OCI-LY1 (cell line): ENCODE measurements at regions not wholly inside any gene's neighbourhood (a gene's known extent, or its start where the extent isn't known, plus 50 kb on each side); places are given as distances from the start of the nearest gene placed in this dataset.

Experiments
- H2AFZ ChIP-seq: fragments of 200-600 bp; sonication (generic), shearing (Covaris generic); 2 replicates; pipeline ENCODE4 v1.6.0; 2014; ENCODE audit warnings: antibody characterized with exemption, mild to moderate bottlenecking, low read length
- H3F3A ChIP-seq: fragments of 200-600 bp; sonication (generic), shearing (Covaris generic); 2 replicates; pipeline ENCODE4 v1.6.0; 2014; ENCODE audit warnings: mild to moderate bottlenecking, antibody characterized with exemption, low read length, moderate library complexity; ENCODE audit not compliant: insufficient read depth
- H3K27ac ChIP-seq: fragments of 200-600 bp; sonication (generic); 2 replicates; pipeline ENCODE4 v1.5.1; 2014; ENCODE audit warnings: low read length, mixed run types, mild to moderate bottlenecking, low read depth; ENCODE audit not compliant: poor library complexity, severe bottlenecking
- H3K27me3 ChIP-seq: fragments of 200-600 bp; sonication (generic); 2 replicates; pipeline ENCODE4 v1.6.0; 2014; ENCODE audit warnings: antibody characterized with exemption, mild to moderate bottlenecking, low read length, moderate library complexity; ENCODE audit not compliant: insufficient read depth
- H3K36me3 ChIP-seq: fragments of 200-600 bp; sonication (generic); 2 replicates; pipeline ENCODE4 v1.6.1; 2014; ENCODE audit warnings: mild to moderate bottlenecking, antibody characterized with exemption, low read length, moderate library complexity, mixed read lengths; ENCODE audit not compliant: insufficient read depth
- H3K4me1 ChIP-seq: fragments of 200-600 bp; sonication (generic); 2 replicates; pipeline ENCODE4 v1.5.1; 2014; ENCODE audit warnings: mild to moderate bottlenecking, low read length, moderate library complexity; ENCODE audit not compliant: insufficient read depth, severe bottlenecking
- H3K4me2 ChIP-seq: fragments of 200-600 bp; sonication (generic), shearing (Covaris generic); 2 replicates; pipeline ENCODE4 v1.6.1; 2014; ENCODE audit warnings: low read length
- H3K4me3 ChIP-seq: fragments of 200-600 bp; sonication (generic); 2 replicates; pipeline ENCODE4 v1.5.1; 2014; ENCODE audit warnings: low read length, low read depth, mild to moderate bottlenecking, mixed read lengths; ENCODE audit not compliant: poor library complexity, severe bottlenecking
- H3K79me2 ChIP-seq: fragments of 200-600 bp; shearing (Covaris generic); 2 replicates; pipeline ENCODE4 v1.6.1; 2016; ENCODE audit warnings: mixed run types, low read length, mixed read lengths; ENCODE audit not compliant: insufficient read depth
- H3K9ac ChIP-seq: fragments of 200-600 bp; sonication (generic), shearing (Covaris generic); 2 replicates; pipeline ENCODE4 v1.6.1; 2014; ENCODE audit warnings: mild to moderate bottlenecking, low read length, mixed read lengths
- H3K9me2 ChIP-seq: fragments of 200-600 bp; sonication (generic), shearing (Covaris generic); 2 replicates; pipeline ENCODE4 v1.6.1; 2014; ENCODE audit warnings: low read depth, mild to moderate bottlenecking, low read length, mixed read lengths
- H3K9me3 ChIP-seq: fragments of 200-600 bp; shearing (Covaris generic); 2 replicates; pipeline ENCODE4 v1.6.1; 2014; ENCODE audit warnings: low read length, mixed read lengths
- H4K20me1 ChIP-seq: fragments of 200-600 bp; sonication (generic), shearing (Covaris generic); 2 replicates; pipeline ENCODE4 v1.6.0; 2016; ENCODE audit warnings: mild to moderate bottlenecking, low read length; ENCODE audit not compliant: insufficient read depth
- EZH2 ChIP-seq: fragments of 200-600 bp; sonication (generic), shearing (Covaris generic); IDR thresholded peaks from 2 replicates; pipeline ENCODE4 v1.8.0; 2017; ENCODE audit warnings: borderline replicate concordance, mixed run types, mild to moderate bottlenecking, antibody characterized with exemption, low read length, moderate library complexity, mixed read lengths
- TF ChIP-seq, protein P1 (sequence below): fragments of 200-600 bp; sonication (generic), shearing (Covaris generic); IDR thresholded peaks from 2 replicates; pipeline ENCODE4 v1.5.1; 2017; ENCODE audit warnings: mild to moderate bottlenecking, antibody characterized with exemption, low read length, moderate library complexity, mixed read lengths

DNA sequence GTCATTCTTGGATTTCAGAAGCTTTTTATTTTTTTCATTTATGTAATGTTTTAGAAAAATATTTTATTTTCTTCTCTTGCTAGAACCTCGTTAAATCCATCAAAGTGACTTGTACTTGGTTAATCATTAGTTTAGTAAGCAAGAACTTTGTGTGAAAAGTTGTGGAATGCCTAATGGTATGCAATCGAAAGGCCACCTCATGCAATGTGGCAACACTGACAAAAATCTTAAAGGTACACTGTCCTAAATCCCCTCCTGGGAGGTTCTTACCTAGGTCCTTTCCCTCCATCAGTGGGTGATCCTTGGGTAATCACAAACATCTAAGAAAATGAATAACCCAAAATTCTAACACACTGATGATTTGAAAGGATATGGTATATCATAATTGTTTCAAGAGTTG lies 304.2 kb downstream of the DNAH5 start:
- H3K4me2 ChIP-seq: no peak overlapping the region
- no peaks in the 10 kb centered on the region for H3K9me2 ChIP-seq
- no peak overlapping the region for H3K4me3 ChIP-seq
- no peak overlapping the region for H3K9ac ChIP-seq
- H3K79me2 ChIP-seq: no peaks in the 10 kb centered on the region
- no peaks in the 10 kb centered on the region for H3K36me3 ChIP-seq
- no peaks in the 10 kb centered on the region for H4K20me1 ChIP-seq
- no peaks in the 10 kb centered on the region for H3K9me3 ChIP-seq
- no peak overlapping the region for H2AFZ ChIP-seq
- H3K27me3 ChIP-seq: no peaks in the 10 kb centered on the region
- H3K27ac ChIP-seq: no peak overlapping the region
- TF ChIP-seq, protein P1, sequence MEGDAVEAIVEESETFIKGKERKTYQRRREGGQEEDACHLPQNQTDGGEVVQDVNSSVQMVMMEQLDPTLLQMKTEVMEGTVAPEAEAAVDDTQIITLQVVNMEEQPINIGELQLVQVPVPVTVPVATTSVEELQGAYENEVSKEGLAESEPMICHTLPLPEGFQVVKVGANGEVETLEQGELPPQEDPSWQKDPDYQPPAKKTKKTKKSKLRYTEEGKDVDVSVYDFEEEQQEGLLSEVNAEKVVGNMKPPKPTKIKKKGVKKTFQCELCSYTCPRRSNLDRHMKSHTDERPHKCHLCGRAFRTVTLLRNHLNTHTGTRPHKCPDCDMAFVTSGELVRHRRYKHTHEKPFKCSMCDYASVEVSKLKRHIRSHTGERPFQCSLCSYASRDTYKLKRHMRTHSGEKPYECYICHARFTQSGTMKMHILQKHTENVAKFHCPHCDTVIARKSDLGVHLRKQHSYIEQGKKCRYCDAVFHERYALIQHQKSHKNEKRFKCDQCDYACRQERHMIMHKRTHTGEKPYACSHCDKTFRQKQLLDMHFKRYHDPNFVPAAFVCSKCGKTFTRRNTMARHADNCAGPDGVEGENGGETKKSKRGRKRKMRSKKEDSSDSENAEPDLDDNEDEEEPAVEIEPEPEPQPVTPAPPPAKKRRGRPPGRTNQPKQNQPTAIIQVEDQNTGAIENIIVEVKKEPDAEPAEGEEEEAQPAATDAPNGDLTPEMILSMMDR: no peak
- TF ChIP-seq EZH2: no peak
- no peaks in the 10 kb centered on the region for H3K4me1 ChIP-seq
- H3F3A ChIP-seq: no peaks in the 10 kb centered on the region

- no peak for TF ChIP-seq EZH2
- TF ChIP-seq, protein P1: no peak
- Histone ChIP-seq H2AFZ (no peak overlapping the region), H3K4me2 (no peak overlapping the region), H4K20me1 (no peaks in the 10 kb centered on the region), H3K4me3 (no peak overlapping the region), H3K27ac (no peak overlapping the region), H3K36me3 (no peaks in the 10 kb centered on the region), H3K27me3 (no peaks in the 10 kb centered on the region), H3F3A (no peaks in the 10 kb centered on the region), H3K9ac (no peak overlapping the region), H3K9me2 (no peaks in the 10 kb centered on the region), H3K9me3 (no peaks in the 10 kb centered on the region), H3K79me2 (no peaks in the 10 kb centered on the region), H3K4me1 (no peaks in the 10 kb centered on the region)
Observed at GRCh38 chr5:13632676-13633075, 311.8 kb downstream of the DNAH5 start.

- H3K9me3 ChIP-seq: no peaks in the 10 kb centered on the region
- TF ChIP-seq, protein P1: no peak
- TF ChIP-seq EZH2: no peak
- H3K4me3 ChIP-seq: no peak overlapping the region
- H3K4me2 ChIP-seq: no peak overlapping the region
- H2AFZ ChIP-seq: no peak overlapping the region
- H3K9ac ChIP-seq: no peak overlapping the region
- no peaks in the 10 kb centered on the region for H3K4me1 ChIP-seq
- no peaks in the 10 kb centered on the region for H3K79me2 ChIP-seq
- H3K27ac ChIP-seq: no peak overlapping the region
- H3K27me3 ChIP-seq: no peaks in the 10 kb centered on the region
- no peaks in the 10 kb centered on the region for H3F3A ChIP-seq
- no peaks in the 10 kb centered on the region for H3K9me2 ChIP-seq
- H3K36me3 ChIP-seq: no peaks in the 10 kb centered on the region
- no peaks in the 10 kb centered on the region for H4K20me1 ChIP-seq
Observed at GRCh38 chr5:13629218-13629617, 315.3 kb downstream of the DNAH5 start.
